ENCODE measurements at regions not wholly inside any gene's neighbourhood (a gene's known extent, or its start where the extent isn't known, plus 50 kb on each side); places are given as distances from the start of the nearest gene placed in this dataset.

DNA sequence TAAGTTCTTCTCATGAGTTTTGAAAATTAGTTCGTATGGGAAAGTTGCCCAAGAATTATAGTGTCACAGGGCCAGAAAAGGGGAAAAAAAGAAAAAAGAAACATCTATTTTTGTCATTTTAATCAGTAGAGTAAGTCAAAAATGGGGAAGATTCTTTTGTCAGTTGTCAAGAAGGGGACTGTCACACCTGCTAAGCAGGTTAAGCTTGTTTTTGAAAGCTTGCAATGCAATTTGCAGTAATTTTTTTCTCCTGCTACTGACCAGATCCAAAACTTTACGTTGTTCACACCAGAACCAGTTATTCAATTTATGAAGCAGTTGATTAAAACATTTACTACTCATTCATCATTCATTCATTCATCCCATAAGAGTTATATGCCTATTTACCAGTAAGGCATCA is 171.4 kb downstream of the SOX4 start:
- DNase-seq, result no peak
- no peaks in the 10 kb centered on the region for H3K27me3 Mint-ChIP-seq
- H3K36me3 Mint-ChIP-seq (ENCODE audit: low read depth), result no peaks in the 10 kb centered on the region
- no peak overlapping the region for H3K4me3 Mint-ChIP-seq
- H3K27ac Mint-ChIP-seq, result no peak overlapping the region
- H3K4me1 Mint-ChIP-seq (ENCODE audit: low read depth), result no peaks in the 10 kb centered on the region
- no peaks in the 10 kb centered on the region for H3K9me3 Mint-ChIP-seq

DNA sequence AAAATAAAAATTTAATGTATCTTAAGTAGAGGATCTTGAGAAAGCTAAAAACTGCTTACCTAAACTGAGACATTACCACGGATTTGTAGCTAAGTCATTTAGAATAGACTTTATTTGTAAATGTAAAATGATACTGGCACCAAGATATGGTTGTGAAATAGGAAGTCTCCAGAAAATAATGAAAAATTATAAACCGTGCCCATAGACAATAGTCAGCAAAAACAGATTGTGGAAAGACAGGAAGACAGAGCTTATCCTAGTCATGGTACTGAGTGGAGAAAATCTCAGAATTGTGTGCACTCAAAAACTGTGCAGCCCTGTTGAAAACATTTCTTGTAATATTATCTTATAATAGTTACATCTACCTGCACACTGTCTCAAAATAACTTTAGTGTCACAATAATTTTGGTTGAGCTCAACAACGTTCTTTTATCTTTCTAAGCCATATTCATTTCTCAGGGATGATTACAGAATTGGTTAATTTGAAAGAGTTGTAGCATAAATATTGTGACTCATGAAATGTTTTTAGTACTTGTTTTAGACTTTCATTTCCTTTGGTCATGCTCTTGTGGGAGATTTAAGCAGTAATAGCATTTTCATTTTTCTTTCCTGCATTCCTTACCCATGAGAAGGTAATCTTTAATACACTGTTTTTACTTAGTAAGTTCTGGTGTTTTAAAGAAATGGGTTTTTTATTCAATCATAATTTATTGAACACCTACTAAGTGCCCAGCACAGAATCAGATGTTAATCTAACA is 174.5 kb downstream of the SOX4 start:
- Mint-ChIP-seq H3K4me1 (ENCODE audit: low read depth) (no peaks in the 10 kb centered on the region), H3K4me3 (no peak overlapping the region), H3K27ac (no peak overlapping the region), H3K27me3 (no peaks in the 10 kb centered on the region), H3K36me3 (ENCODE audit: low read depth) (no peaks in the 10 kb centered on the region), H3K9me3 (no peaks in the 10 kb centered on the region)
- DNase-seq, result no peak

DNA sequence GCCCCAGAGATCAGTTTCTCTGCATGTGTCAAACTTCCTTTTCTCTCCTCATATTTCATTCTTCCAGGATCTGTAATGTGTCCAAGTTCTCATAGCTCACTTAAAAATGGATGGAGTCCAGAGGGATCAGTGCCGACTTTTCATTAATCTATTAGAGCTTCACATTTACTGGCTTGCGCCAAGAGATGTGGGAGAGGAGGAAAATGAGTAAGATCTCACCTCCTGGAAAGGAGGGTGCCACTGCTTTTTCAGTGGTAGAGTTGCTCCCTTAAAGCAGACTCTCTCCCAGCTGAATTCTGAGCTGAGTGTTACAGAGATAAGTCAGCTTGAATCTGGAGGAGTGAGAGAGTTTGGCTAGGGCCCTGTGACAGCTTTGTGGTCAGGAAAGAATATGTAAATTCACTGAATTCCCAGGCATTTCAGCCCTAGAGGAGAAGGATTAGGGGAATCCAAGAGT is 175.9 kb downstream of the SOX4 start:
- no peak for DNase-seq
- Mint-ChIP-seq H3K36me3 (ENCODE audit: low read depth) (no peaks in the 10 kb centered on the region), H3K27ac (no peak overlapping the region), H3K4me1 (ENCODE audit: low read depth) (no peaks in the 10 kb centered on the region), H3K4me3 (no peak overlapping the region), H3K9me3 (no peaks in the 10 kb centered on the region), H3K27me3 (no peaks in the 10 kb centered on the region)

DNA sequence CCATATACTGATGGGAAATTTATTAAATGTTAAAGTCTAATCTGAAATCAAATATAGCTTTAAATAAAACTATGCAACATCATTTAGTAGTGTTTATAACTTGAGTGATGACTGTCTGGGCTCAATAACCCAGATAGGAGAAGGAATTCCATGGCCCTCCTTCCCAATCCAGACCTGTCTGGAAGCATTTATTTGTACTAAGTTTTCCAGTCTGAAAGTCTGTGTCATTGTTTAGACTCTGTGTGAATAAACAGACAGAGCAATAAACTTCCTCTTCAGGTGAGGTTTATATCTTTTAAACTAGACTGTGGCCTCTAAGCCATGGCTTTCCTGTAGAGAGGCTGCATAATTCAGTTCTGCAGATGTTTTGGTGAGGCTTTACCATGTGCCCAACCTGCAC is 176.4 kb downstream of the SOX4 start:
- Mint-ChIP-seq H3K27me3 (no peaks in the 10 kb centered on the region), H3K27ac (no peak overlapping the region), H3K36me3 (ENCODE audit: low read depth) (no peaks in the 10 kb centered on the region), H3K4me3 (no peak overlapping the region), H3K9me3 (no peaks in the 10 kb centered on the region), H3K4me1 (ENCODE audit: low read depth) (no peaks in the 10 kb centered on the region)
- no peak for DNase-seq

DNA sequence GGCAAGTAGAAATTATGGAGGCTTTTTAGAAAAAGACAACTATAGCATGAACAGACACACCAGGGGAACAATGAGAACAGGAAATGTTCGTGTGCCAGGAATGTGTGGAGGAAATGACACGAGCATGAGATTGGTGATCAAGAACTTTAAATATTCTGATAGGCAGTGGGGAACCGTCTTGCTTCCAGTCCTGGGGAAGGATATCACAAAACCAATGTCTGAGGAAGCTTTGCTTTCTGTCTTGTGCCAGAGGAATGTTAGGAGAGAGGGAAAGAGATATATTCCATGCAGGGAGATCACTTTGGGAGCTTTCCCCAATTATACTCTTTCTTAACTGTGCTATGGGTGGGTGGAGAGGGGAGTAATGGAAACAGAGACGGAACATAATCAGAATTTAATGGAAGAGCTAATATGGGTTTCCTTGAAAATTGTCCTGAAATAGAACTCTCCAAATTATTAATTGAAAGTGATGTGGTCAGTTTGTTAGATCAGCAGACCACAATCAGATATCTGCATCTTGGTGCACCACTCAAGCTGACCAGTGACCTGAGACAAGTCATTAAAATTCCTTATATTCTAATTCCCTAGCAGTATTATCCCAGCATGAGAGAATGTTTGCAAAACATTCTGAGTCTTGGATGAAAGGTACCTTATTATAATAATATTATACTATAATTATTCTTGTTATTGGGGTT is 178.2 kb downstream of the SOX4 start:
- Mint-ChIP-seq H3K4me3 (no peak overlapping the region), H3K4me1 (ENCODE audit: low read depth) (no peaks in the 10 kb centered on the region), H3K36me3 (ENCODE audit: low read depth) (no peaks in the 10 kb centered on the region)

DNA sequence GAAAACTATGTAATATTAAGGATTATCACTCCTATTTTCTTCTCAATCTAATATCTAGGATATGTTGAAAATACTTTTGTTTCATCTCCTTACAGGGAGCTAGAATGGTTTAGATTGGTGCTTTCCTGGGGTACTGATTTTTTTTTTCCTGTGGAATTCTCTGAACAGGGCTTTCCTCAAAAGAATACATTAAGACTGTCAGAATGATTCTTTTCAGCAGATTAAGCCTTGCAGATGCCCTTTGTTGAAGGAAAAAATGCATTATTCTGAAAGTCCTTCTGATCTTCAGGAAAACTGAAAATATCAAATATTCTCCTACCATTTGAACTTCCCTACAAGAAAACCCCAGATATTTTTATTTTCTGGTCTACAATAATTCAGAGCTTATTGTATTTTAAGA is 178.9 kb downstream of the SOX4 start:
- Mint-ChIP-seq H3K4me3 (no peak overlapping the region), H3K36me3 (ENCODE audit: low read depth) (no peaks in the 10 kb centered on the region), H3K27me3 (no peaks in the 10 kb centered on the region), H3K9me3 (no peaks in the 10 kb centered on the region), H3K27ac (no peak overlapping the region), H3K4me1 (ENCODE audit: low read depth) (no peaks in the 10 kb centered on the region)
- no peak for DNase-seq

More for the DNA sequence above, 178.2 kb downstream of the SOX4 start:
- H3K9me3 Mint-ChIP-seq, result no peaks in the 10 kb centered on the region
- DNase-seq, result no peak
- no peak overlapping the region for H3K27ac Mint-ChIP-seq
- no peaks in the 10 kb centered on the region for H3K27me3 Mint-ChIP-seq

DNA sequence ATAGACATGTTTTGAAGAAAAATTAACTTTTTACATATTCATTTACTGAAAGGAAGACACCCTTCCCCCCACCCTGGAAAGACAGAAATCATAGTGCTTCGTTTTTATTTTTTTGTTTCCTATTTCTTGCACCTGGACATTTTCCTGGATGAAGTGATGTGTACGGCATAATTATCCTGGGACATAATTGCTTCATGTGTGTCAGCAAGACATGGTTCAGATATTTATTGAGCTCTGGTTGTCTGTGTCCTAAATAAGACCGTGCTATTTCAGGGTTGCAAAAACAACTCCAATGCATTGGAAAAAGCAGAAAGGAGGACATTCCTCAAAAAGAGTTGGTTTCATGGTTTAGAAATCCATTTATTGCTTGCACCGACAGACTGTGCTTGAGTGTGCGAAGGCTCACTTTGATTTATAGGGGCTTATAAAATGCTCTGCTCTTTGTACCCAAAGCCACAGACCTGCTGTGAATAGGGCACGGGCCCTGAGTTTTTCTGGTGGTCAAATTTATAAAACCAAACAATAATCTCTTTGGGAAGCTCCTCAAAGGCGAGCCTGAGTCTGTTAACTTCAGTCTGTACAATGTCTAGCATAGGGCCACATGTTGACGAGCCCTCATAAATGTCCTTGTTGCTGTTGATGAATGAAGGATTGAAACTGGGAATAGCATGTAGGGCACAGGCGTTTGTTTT is 179.5 kb downstream of the SOX4 start:
- no peak for DNase-seq
- no peaks in the 10 kb centered on the region for H3K4me1 Mint-ChIP-seq (ENCODE audit: low read depth)
- no peaks in the 10 kb centered on the region for H3K36me3 Mint-ChIP-seq (ENCODE audit: low read depth)
- no peak overlapping the region for H3K4me3 Mint-ChIP-seq
- no peaks in the 10 kb centered on the region for H3K27me3 Mint-ChIP-seq
- no peak overlapping the region for H3K27ac Mint-ChIP-seq
- H3K9me3 Mint-ChIP-seq, result no peaks in the 10 kb centered on the region

DNA sequence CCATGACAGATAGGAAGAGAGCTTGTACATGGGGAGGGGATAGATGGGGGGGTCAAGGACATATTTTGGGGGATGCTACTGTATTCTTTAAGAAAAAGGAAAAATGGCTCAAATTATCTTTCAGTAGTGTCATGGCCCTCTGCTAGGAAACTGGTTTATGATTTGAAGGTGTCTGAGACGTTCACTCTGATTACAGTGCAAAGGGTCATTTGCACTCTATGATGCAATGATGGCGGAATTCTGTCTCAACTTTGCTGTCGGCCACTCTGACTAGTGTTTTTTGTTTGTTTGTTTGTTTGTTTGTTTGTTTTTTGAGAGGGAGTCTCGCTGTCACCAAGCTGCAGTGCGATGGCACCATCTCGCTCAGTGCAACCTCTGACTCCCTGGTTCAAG is 180.0 kb downstream of the SOX4 start:
- H3K4me3 Mint-ChIP-seq, result no peak overlapping the region
- H3K27ac Mint-ChIP-seq, result no peak overlapping the region
- no peaks in the 10 kb centered on the region for H3K4me1 Mint-ChIP-seq (ENCODE audit: low read depth)
- no peaks in the 10 kb centered on the region for H3K27me3 Mint-ChIP-seq
- H3K9me3 Mint-ChIP-seq, result no peaks in the 10 kb centered on the region
- DNase-seq, result no peak
- H3K36me3 Mint-ChIP-seq (ENCODE audit: low read depth), result no peaks in the 10 kb centered on the region

DNA sequence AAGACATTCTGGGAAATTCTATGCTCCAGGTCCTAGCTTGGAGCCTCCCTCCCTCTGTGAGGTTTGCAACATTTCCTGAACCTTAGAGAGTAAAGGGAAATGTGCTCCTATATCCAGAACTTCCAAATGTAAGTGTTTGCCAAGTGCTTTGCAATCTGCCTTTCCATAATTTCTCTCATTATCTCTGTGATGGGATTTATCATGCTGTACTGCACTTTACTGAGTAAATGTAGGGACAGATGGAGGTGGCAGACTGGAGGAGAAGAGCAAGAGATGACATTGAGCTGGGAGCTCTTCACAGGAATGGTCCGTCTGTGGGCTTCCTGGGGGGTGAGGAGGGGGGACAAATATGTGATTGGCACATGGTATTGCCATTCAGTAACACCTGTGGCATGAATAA is 184.3 kb downstream of the SOX4 start:
- Mint-ChIP-seq H3K27ac (no peak overlapping the region), H3K9me3 (no peaks in the 10 kb centered on the region), H3K27me3 (no peaks in the 10 kb centered on the region), H3K4me3 (no peak overlapping the region), H3K36me3 (ENCODE audit: low read depth) (no peaks in the 10 kb centered on the region), H3K4me1 (ENCODE audit: low read depth) (no peaks in the 10 kb centered on the region)
- no peak for DNase-seq

DNA sequence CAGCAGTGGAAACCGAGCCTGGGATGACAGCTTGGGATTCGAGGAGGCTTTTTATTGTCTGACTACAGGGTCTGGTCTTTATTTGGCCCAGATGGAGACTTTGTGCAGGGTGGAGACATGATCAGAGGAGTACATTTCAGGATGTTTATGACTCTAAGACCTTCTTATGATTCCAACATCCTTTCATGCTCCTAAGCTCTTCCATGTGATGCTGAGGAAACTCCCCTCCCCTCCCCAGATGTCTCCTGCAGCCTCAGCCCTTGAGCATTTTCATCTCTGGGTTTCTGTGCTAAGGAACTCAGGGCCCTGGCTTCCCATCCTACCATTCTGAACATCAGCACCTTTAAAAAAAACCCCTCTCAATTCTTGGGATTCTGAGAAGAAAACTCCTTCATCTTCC is 186.6 kb downstream of the SOX4 start:
- Mint-ChIP-seq H3K27ac (no peak overlapping the region), H3K36me3 (ENCODE audit: low read depth) (no peaks in the 10 kb centered on the region), H3K27me3 (no peaks in the 10 kb centered on the region), H3K4me3 (no peak overlapping the region), H3K9me3 (no peaks in the 10 kb centered on the region), H3K4me1 (ENCODE audit: low read depth) (peaks cover under 1% of the 10 kb centered on the region)
- DNase-seq, result no peak

DNA sequence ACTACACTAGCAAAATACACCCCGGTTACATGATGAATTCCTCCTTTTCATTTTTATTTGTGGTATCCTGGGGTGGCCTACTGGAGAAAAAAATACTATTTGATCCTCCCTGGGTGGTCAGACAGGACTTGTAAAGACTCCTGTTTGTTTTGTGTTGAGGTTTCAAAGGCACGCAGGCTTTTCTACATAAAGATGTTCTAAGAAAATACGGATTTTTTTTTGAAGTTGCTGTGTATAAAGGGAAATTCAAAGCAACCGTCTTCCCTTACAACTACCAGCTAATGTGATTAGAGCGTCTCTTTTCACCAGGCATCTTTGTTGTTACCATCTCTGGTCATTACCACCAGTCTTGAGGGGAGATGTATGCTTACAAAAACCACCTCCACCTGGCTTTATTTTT is 187.1 kb downstream of the SOX4 start:
- no peak overlapping the region for H3K27ac Mint-ChIP-seq
- no peak overlapping the region for H3K4me3 Mint-ChIP-seq
- no peak for DNase-seq
- H3K9me3 Mint-ChIP-seq, result no peaks in the 10 kb centered on the region
- H3K4me1 Mint-ChIP-seq (ENCODE audit: low read depth), result peaks cover 6% of the 10 kb centered on the region
- H3K36me3 Mint-ChIP-seq (ENCODE audit: low read depth), result no peaks in the 10 kb centered on the region
- H3K27me3 Mint-ChIP-seq, result no peaks in the 10 kb centered on the region

DNA sequence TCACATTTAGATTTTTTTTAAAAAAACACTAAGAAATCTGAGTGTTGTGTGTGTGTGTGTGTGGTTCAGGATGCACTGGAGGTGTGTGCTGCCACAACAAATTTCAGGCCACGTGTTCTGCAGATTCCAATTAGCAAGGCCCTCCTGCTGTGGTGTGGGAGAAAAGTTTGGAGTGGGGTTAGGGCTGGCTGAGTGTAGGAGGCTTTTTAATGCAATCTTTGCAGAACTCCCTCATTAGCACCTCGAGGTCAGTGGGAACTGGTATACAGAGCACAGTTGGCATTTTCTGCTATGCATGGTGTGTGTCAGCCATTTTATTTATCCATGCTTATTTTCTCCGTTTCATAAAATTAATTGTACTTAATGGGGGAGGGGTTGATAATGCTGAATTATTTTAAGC is 187.6 kb downstream of the SOX4 start:
- Mint-ChIP-seq H3K27me3 (no peaks in the 10 kb centered on the region), H3K27ac (no peak overlapping the region), H3K4me1 (ENCODE audit: low read depth) (peaks cover 7% of the 10 kb centered on the region), H3K4me3 (no peak overlapping the region), H3K36me3 (ENCODE audit: low read depth) (no peaks in the 10 kb centered on the region), H3K9me3 (no peaks in the 10 kb centered on the region)
- DNase-seq, result no peak

DNA sequence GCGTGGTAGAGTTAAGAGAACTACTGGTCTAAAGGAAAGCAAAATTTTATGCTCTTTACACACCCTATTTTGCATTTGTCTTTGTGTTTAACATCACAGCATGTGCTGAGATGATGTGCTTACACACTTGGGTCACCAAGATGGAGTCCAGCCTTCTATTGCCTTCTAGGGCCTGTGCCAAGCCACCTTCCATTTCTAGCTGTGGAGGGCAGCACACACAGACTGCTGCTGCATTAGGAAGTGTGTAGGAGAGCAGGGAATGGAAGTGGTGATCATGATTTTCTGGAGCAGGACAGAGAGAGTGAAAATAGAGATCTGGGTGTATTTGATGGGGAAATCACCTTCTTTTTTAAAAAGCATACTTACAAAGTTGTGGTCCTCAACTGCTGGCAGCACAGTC is 191.6 kb downstream of the SOX4 start:
- no peak overlapping the region for H3K4me3 Mint-ChIP-seq
- no peak for DNase-seq
- H3K27ac Mint-ChIP-seq, result no peak overlapping the region
- H3K27me3 Mint-ChIP-seq, result no peaks in the 10 kb centered on the region
- H3K36me3 Mint-ChIP-seq (ENCODE audit: low read depth), result no peaks in the 10 kb centered on the region
- H3K4me1 Mint-ChIP-seq (ENCODE audit: low read depth), result peaks cover 7% of the 10 kb centered on the region
- H3K9me3 Mint-ChIP-seq, result no peaks in the 10 kb centered on the region

DNA sequence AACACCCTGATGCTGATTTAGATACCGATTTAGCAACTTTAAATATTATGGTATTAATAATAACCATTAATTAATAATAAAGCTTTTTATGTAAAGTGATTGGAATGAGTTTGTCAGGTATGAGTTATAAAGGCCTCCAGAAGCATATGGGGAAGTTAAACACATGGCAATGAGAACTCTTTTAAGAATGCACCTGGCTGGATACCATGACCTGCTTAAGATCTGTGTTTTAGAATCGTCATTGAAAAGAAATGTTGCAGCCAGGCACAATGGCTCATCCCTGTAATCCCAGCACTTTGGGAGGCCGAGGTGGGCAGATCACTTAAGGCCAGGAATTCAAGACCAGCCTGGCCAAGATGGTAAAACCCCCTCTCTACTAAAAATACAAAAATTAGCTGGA is 197.5 kb downstream of the SOX4 start:
- DNase-seq, result no peak
- Mint-ChIP-seq H3K27me3 (peaks cover 2% of the 10 kb centered on the region), H3K4me3 (no peak overlapping the region), H3K4me1 (ENCODE audit: low read depth) (no peaks in the 10 kb centered on the region), H3K27ac (no peak overlapping the region), H3K36me3 (ENCODE audit: low read depth) (no peaks in the 10 kb centered on the region), H3K9me3 (no peaks in the 10 kb centered on the region)

DNA sequence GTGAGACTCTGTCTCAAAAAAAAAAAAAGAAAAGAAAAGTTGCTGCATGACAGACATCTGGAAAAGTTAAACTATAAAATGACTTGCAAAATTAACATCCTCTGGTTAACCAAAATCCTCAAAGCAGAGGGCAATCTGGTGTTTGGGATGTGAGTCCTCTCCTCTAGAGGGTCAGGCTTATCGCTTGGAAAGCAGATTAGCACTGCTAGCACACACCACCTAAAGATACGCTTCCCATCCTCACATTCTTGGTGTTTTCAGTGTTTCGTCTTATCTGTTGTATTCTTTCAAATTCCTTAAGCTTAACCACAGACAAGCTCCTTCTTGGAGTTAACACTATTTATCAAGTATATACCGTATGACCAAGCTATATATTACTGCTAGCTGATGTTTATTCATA is 198.0 kb downstream of the SOX4 start:
- H3K36me3 Mint-ChIP-seq (ENCODE audit: low read depth), result no peaks in the 10 kb centered on the region

More for the DNA sequence above, 198.0 kb downstream of the SOX4 start:
- Mint-ChIP-seq H3K27ac (no peak overlapping the region), H3K4me3 (no peak overlapping the region), H3K9me3 (no peaks in the 10 kb centered on the region), H3K4me1 (ENCODE audit: low read depth) (no peaks in the 10 kb centered on the region), H3K27me3 (peaks cover 2% of the 10 kb centered on the region)
- DNase-seq, result no peak
